HG03064 (cell line): ENCODE measurements at regions not wholly inside any gene's neighbourhood (a gene's known extent, or its start where the extent isn't known, plus 50 kb on each side); places are given as distances from the start of the nearest gene placed in this dataset.

Source experiments
- ATAC-seq: cut with Tn5 transposase; IDR thresholded peaks from one replicate; pipeline ENCODE4 v1.9.1; 2021; ENCODE audit warnings: low read depth; ENCODE audit not compliant: unreplicated experiment

- ATAC-seq = no peak
These were observed 783.2 kb downstream of the RPA4 start for GRCh38 chrX:97666890-97667289.

- no peak for ATAC-seq
These were observed 784.4 kb downstream of the RPA4 start for GRCh38 chrX:97668126-97668525.

GRCh38 chrX:97672138-97672537, 788.4 kb downstream of the RPA4 start:
- no peak for ATAC-seq

- ATAC-seq = no peak
These were observed 788.9 kb downstream of the RPA4 start for GRCh38 chrX:97672608-97673007.

- ATAC-seq = no peak
These were observed 789.4 kb downstream of the RPA4 start for GRCh38 chrX:97673135-97673534.

GRCh38 chrX:97682991-97683840, 799.5 kb downstream of the RPA4 start:
- ATAC-seq = no peak

GRCh38 chrX:97685753-97686152, 802.0 kb downstream of the RPA4 start:
- ATAC-seq = peak; percentile 61

GRCh38 chrX:97691901-97692455, 808.3 kb downstream of the RPA4 start:
- ATAC-seq = no peak

- no peak for ATAC-seq
These were observed 808.9 kb downstream of the RPA4 start for GRCh38 chrX:97692575-97692974.

- no peak for ATAC-seq
These were observed 816.8 kb downstream of the RPA4 start for GRCh38 chrX:97700547-97700946.

- ATAC-seq = no peak
These were observed 820.8 kb downstream of the RPA4 start for GRCh38 chrX:97704474-97704873.

- no peak for ATAC-seq
These were observed 821.2 kb downstream of the RPA4 start for GRCh38 chrX:97704881-97705280.

GRCh38 chrX:97705936-97706335, 822.2 kb downstream of the RPA4 start:
- ATAC-seq = no peak

- no peak for ATAC-seq
These were observed 830.4 kb downstream of the RPA4 start for GRCh38 chrX:97714072-97714471.

GRCh38 chrX:97728215-97728614, 844.5 kb downstream of the RPA4 start:
- ATAC-seq = no peak

- no peak for ATAC-seq
These were observed 856.3 kb downstream of the RPA4 start for GRCh38 chrX:97740044-97740443.

GRCh38 chrX:97740886-97741285, 857.2 kb downstream of the RPA4 start:
- ATAC-seq = no peak

- ATAC-seq = no peak
These were observed 859.3 kb downstream of the RPA4 start for GRCh38 chrX:97743014-97743413.

GRCh38 chrX:97747346-97747745, 863.6 kb downstream of the RPA4 start:
- no peak for ATAC-seq

- ATAC-seq = no peak
These were observed 867.3 kb downstream of the RPA4 start for GRCh38 chrX:97751016-97751415.

GRCh38 chrX:97751735-97752134, 868.0 kb downstream of the RPA4 start:
- no peak for ATAC-seq

GRCh38 chrX:97756879-97757278, 873.2 kb downstream of the RPA4 start:
- no peak for ATAC-seq
